GM23338 (cell line): ENCODE measurements at regions not wholly inside any gene's neighbourhood (a gene's known extent, or its start where the extent isn't known, plus 50 kb on each side); places are given as distances from the start of the nearest gene placed in this dataset.

ENCODE experiments used
- CREB1 ChIP-seq: fragments of 250-450 bp; sonication (Bioruptor Pico); IDR thresholded peaks from 2 replicates; pipeline ENCODE4 v1.5.0; 2020; ENCODE audit warnings: low read depth, mild to moderate bottlenecking, moderate library complexity
- EZH2 ChIP-seq: fragments of 200-600 bp; sonication (generic); IDR thresholded peaks from one replicate; pipeline ENCODE4 v1.8.0; 2017; ENCODE audit warnings: antibody characterized with exemption, mild to moderate bottlenecking, low read depth; ENCODE audit not compliant: unreplicated experiment
- EZH2phosphoT487 ChIP-seq: fragments of 200-600 bp; sonication (generic); IDR thresholded peaks from one replicate; pipeline ENCODE4 v1.8.1; 2018; ENCODE audit warnings: antibody characterized with exemption; ENCODE audit not compliant: unreplicated experiment
- JUNB ChIP-seq: IDR thresholded peaks from one replicate; pipeline ENCODE4 v1.6.1; 2016; ENCODE audit warnings: antibody characterized with exemption; ENCODE audit not compliant: unreplicated experiment
- NANOG ChIP-seq: IDR thresholded peaks from 2 replicates; pipeline ENCODE4 v1.6.1; 2016; ENCODE audit warnings: antibody characterized with exemption, borderline replicate concordance
- POLR2AphosphoS5 ChIP-seq: IDR thresholded peaks from 2 replicates; pipeline ENCODE4 v1.6.1; 2016; ENCODE audit warnings: antibody characterized with exemption, low read depth
- STAT1 ChIP-seq: IDR thresholded peaks from one replicate; pipeline ENCODE4 v1.6.1; 2016; ENCODE audit warnings: antibody characterized with exemption; ENCODE audit not compliant: unreplicated experiment
- ZNF114 ChIP-seq: fragments of 250-450 bp; sonication (Bioruptor Pico); IDR thresholded peaks from 2 replicates; pipeline ENCODE4 v1.5.0; 2020; ENCODE audit warnings: mild to moderate bottlenecking, moderate library complexity
- ZNF331 ChIP-seq: fragments of 250-450 bp; sonication (Bioruptor Pico); IDR thresholded peaks from 2 replicates; pipeline ENCODE4 v1.5.0; 2020; ENCODE audit warnings: low read depth, mild to moderate bottlenecking, moderate library complexity
- TF ChIP-seq, protein P1 (sequence below), 2 experiments: fragments of 200-600 bp in 1 of 2; sonication (generic) in 1 of 2; conservative IDR thresholded peaks; 2 replicates each; pipeline versions ENCODE4 v1.5.1 to v1.6.1; 2016 to 2017; ENCODE audit warnings: antibody characterized with exemption in 2 of 2, low read depth in 2 of 2, mild to moderate bottlenecking in 2 of 2, moderate library complexity in 1 of 2
- TF ChIP-seq, protein P2 (sequence below): IDR thresholded peaks from one replicate; pipeline ENCODE4 v1.6.1; 2018; ENCODE audit warnings: antibody characterized with exemption; ENCODE audit not compliant: unreplicated experiment

DNA sequence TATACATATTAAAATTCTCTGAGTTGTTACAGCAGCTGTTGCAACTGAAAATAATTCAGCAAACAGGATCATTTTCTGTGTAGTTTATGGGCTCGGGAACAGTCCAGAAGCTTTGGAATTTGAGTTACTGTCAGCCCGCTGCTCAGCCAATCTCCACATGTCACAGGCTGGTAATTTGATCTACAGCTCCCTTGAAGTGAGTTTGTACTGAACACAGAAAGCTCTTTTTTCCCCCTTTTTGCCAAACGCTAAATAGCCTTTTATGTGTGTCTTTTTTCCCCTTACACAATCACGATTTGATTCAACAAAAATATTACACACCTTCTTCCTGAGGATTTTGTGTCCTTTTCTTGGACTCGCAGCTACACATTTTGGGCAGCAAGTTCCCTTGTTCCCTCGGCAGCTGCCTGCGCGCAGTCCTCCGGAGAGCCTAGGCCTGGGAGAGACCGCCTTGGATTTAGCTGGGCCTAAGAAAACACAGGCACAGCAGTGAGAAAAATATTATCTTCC lies 371.4 kb downstream of the KCNRG start:
- TF ChIP-seq POLR2AphosphoS5 (no peak), EZH2phosphoT487 (no peak), JUNB (no peak), EZH2 (no peak), ZNF331 (no peak), CREB1 (no peak), ZNF114 (CRISPR knock-in tag) (no peak), STAT1 (no peak), NANOG (no peak)
- TF ChIP-seq, protein P1, sequence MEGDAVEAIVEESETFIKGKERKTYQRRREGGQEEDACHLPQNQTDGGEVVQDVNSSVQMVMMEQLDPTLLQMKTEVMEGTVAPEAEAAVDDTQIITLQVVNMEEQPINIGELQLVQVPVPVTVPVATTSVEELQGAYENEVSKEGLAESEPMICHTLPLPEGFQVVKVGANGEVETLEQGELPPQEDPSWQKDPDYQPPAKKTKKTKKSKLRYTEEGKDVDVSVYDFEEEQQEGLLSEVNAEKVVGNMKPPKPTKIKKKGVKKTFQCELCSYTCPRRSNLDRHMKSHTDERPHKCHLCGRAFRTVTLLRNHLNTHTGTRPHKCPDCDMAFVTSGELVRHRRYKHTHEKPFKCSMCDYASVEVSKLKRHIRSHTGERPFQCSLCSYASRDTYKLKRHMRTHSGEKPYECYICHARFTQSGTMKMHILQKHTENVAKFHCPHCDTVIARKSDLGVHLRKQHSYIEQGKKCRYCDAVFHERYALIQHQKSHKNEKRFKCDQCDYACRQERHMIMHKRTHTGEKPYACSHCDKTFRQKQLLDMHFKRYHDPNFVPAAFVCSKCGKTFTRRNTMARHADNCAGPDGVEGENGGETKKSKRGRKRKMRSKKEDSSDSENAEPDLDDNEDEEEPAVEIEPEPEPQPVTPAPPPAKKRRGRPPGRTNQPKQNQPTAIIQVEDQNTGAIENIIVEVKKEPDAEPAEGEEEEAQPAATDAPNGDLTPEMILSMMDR (conservative IDR thresholded peaks at IDR 0.05; ENCODE audit: low read depth in 2 of 2) = no peak
- TF ChIP-seq, protein P2, sequence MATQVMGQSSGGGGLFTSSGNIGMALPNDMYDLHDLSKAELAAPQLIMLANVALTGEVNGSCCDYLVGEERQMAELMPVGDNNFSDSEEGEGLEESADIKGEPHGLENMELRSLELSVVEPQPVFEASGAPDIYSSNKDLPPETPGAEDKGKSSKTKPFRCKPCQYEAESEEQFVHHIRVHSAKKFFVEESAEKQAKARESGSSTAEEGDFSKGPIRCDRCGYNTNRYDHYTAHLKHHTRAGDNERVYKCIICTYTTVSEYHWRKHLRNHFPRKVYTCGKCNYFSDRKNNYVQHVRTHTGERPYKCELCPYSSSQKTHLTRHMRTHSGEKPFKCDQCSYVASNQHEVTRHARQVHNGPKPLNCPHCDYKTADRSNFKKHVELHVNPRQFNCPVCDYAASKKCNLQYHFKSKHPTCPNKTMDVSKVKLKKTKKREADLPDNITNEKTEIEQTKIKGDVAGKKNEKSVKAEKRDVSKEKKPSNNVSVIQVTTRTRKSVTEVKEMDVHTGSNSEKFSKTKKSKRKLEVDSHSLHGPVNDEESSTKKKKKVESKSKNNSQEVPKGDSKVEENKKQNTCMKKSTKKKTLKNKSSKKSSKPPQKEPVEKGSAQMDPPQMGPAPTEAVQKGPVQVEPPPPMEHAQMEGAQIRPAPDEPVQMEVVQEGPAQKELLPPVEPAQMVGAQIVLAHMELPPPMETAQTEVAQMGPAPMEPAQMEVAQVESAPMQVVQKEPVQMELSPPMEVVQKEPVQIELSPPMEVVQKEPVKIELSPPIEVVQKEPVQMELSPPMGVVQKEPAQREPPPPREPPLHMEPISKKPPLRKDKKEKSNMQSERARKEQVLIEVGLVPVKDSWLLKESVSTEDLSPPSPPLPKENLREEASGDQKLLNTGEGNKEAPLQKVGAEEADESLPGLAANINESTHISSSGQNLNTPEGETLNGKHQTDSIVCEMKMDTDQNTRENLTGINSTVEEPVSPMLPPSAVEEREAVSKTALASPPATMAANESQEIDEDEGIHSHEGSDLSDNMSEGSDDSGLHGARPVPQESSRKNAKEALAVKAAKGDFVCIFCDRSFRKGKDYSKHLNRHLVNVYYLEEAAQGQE = no peak
